Osteocyte (in vitro differentiated cells): ENCODE measurements at regions not wholly inside any gene's neighbourhood (a gene's known extent, or its start where the extent isn't known, plus 50 kb on each side); places are given as distances from the start of the nearest gene placed in this dataset.
"Not testable (repeated sequence)": the region's sequence is repeated elsewhere in the genome, so short reads cannot be mapped to it uniquely, and the experiment has no call there.

Experiments used
- DNase-seq: peaks from one replicate; pipeline ENCODE4 v3.0.0; 2021; ENCODE audit warnings: mixed read lengths; ENCODE audit not compliant: unreplicated experiment; ENCODE audit errors: extremely low spot score
- H3K27ac Mint-ChIP-seq: one replicate; pipeline ENCODE4 v1.8.0; 2021; ENCODE audit warnings: mild to moderate bottlenecking, mixed read lengths; ENCODE audit not compliant: unreplicated experiment
- H3K27me3 Mint-ChIP-seq: one replicate; pipeline ENCODE4 v1.8.0; 2021; ENCODE audit warnings: mixed read lengths; ENCODE audit not compliant: unreplicated experiment
- H3K36me3 Mint-ChIP-seq: one replicate; pipeline ENCODE4 v1.8.0; 2021; ENCODE audit warnings: mixed read lengths; ENCODE audit not compliant: unreplicated experiment
- H3K4me1 Mint-ChIP-seq: one replicate; pipeline ENCODE4 v1.8.0; 2021; ENCODE audit warnings: mixed read lengths; ENCODE audit not compliant: unreplicated experiment
- H3K4me3 Mint-ChIP-seq: one replicate; pipeline ENCODE4 v1.8.0; 2021; ENCODE audit warnings: mild to moderate bottlenecking, moderate library complexity, mixed read lengths; ENCODE audit not compliant: unreplicated experiment
- H3K9me3 Mint-ChIP-seq: one replicate; pipeline ENCODE4 v1.8.0; 2021; ENCODE audit warnings: mixed read lengths; ENCODE audit not compliant: unreplicated experiment
- CTCF ChIP-seq: fragments of 200-600 bp; sonication (generic); IDR thresholded peaks from 2 replicates; pipeline ENCODE4 v1.5.0; 2021; ENCODE audit warnings: antibody characterized with exemption, mild to moderate bottlenecking, moderate library complexity

- H3K4me3 Mint-ChIP-seq = no peak overlapping the region
- no peaks in the 10 kb centered on the region for H3K4me1 Mint-ChIP-seq
- no peak overlapping the region for H3K27ac Mint-ChIP-seq
- no peak for DNase-seq
- H3K27me3 Mint-ChIP-seq = no peaks in the 10 kb centered on the region
- no peak for TF ChIP-seq CTCF
- H3K9me3 Mint-ChIP-seq = peaks cover 62% of the 10 kb centered on the region
- H3K36me3 Mint-ChIP-seq = no peaks in the 10 kb centered on the region
Measured at GRCh38 chr7:108920490-108920889, 350.8 kb downstream of the DNAJB9 start.

GRCh38 chr7:108943048-108943447 is 373.4 kb downstream of the DNAJB9 start:
- not testable (repeated sequence) for H3K27ac Mint-ChIP-seq, DNase-seq, H3K4me1 Mint-ChIP-seq, H3K36me3 Mint-ChIP-seq, H3K4me3 Mint-ChIP-seq, H3K27me3 Mint-ChIP-seq
- H3K9me3 Mint-ChIP-seq = peaks cover 21% of the 10 kb centered on the region

- H3K9me3 Mint-ChIP-seq = peaks cover 17% of the 10 kb centered on the region
- no peaks in the 10 kb centered on the region for H3K4me1 Mint-ChIP-seq
- TF ChIP-seq CTCF = no peak
- no peaks in the 10 kb centered on the region for H3K27me3 Mint-ChIP-seq
- no peak for DNase-seq
- no peaks in the 10 kb centered on the region for H3K36me3 Mint-ChIP-seq
- no peak overlapping the region for H3K27ac Mint-ChIP-seq
- H3K4me3 Mint-ChIP-seq = no peak overlapping the region
Measured at GRCh38 chr7:108947526-108947925, 377.9 kb downstream of the DNAJB9 start.

- H3K4me3 Mint-ChIP-seq = no peak overlapping the region
- H3K27me3 Mint-ChIP-seq = no peaks in the 10 kb centered on the region
- H3K36me3 Mint-ChIP-seq = no peaks in the 10 kb centered on the region
- H3K4me1 Mint-ChIP-seq = no peaks in the 10 kb centered on the region
- DNase-seq = no peak
- H3K9me3 Mint-ChIP-seq = no peaks in the 10 kb centered on the region
- no peak for TF ChIP-seq CTCF
- no peak overlapping the region for H3K27ac Mint-ChIP-seq
Measured at GRCh38 chr7:108972004-108972403, 402.3 kb downstream of the DNAJB9 start.

GRCh38 chr7:108973075-108973474 is 403.4 kb downstream of the DNAJB9 start:
- no peaks in the 10 kb centered on the region for H3K4me1 Mint-ChIP-seq
- no peak for DNase-seq
- no peak overlapping the region for H3K4me3 Mint-ChIP-seq
- no peak for TF ChIP-seq CTCF
- H3K27ac Mint-ChIP-seq = no peak overlapping the region
- H3K36me3 Mint-ChIP-seq = no peaks in the 10 kb centered on the region
- no peaks in the 10 kb centered on the region for H3K27me3 Mint-ChIP-seq
- no peaks in the 10 kb centered on the region for H3K9me3 Mint-ChIP-seq

GRCh38 chr7:108974641-108975040 is 405.0 kb downstream of the DNAJB9 start:
- H3K9me3 Mint-ChIP-seq = peaks cover 5% of the 10 kb centered on the region
- H3K27ac Mint-ChIP-seq = no peak overlapping the region
- no peak for DNase-seq

More at GRCh38 chr7:108974641-108975040, 405.0 kb downstream of the DNAJB9 start:
- H3K4me1 Mint-ChIP-seq = no peaks in the 10 kb centered on the region
- no peak overlapping the region for H3K4me3 Mint-ChIP-seq
- no peaks in the 10 kb centered on the region for H3K36me3 Mint-ChIP-seq
- TF ChIP-seq CTCF = no peak
- no peaks in the 10 kb centered on the region for H3K27me3 Mint-ChIP-seq
